ENCODE measurements at regions not wholly inside any gene's neighbourhood (a gene's known extent, or its start where the extent isn't known, plus 50 kb on each side); places are given as distances from the start of the nearest gene placed in this dataset.
"Not testable (repeated sequence)": the region's sequence is repeated elsewhere in the genome, so short reads cannot be mapped to it uniquely, and the experiment has no call there.

- DNase-seq, result no peak
These were observed 627.2 kb downstream of the UQCRFS1 start for GRCh38 chr19:28585796-28586195.

GRCh38 chr19:28583713-28584112, 629.2 kb downstream of the UQCRFS1 start:
- no peak for DNase-seq

- no peak for DNase-seq
These were observed 629.7 kb downstream of the UQCRFS1 start for GRCh38 chr19:28583242-28583641.

GRCh38 chr19:28582796-28583195, 630.2 kb downstream of the UQCRFS1 start:
- no peak for DNase-seq

- DNase-seq, result no peak
These were observed 630.6 kb downstream of the UQCRFS1 start for GRCh38 chr19:28582344-28582743.

- no peak for DNase-seq
These were observed 631.5 kb downstream of the UQCRFS1 start for GRCh38 chr19:28581468-28581770.

- no peak for DNase-seq
These were observed 634.0 kb downstream of the UQCRFS1 start for GRCh38 chr19:28578786-28579505.

- no peak for DNase-seq
These were observed 634.7 kb downstream of the UQCRFS1 start for GRCh38 chr19:28578208-28578607.

- no peak for DNase-seq
These were observed 635.3 kb downstream of the UQCRFS1 start for GRCh38 chr19:28577666-28578065.

GRCh38 chr19:28577233-28577632, 635.7 kb downstream of the UQCRFS1 start:
- DNase-seq, result no peak

- DNase-seq, result no peak
These were observed 637.1 kb downstream of the UQCRFS1 start for GRCh38 chr19:28575816-28576215.

- not testable (repeated sequence) for DNase-seq
These were observed 637.6 kb downstream of the UQCRFS1 start for GRCh38 chr19:28575312-28575711.

GRCh38 chr19:28574212-28574611, 638.7 kb downstream of the UQCRFS1 start:
- no peak for DNase-seq

GRCh38 chr19:28569132-28570131, 643.5 kb downstream of the UQCRFS1 start:
- no peak for DNase-seq

- no peak for DNase-seq
These were observed 645.1 kb downstream of the UQCRFS1 start for GRCh38 chr19:28567834-28568233.

- DNase-seq, result no peak
These were observed 648.7 kb downstream of the UQCRFS1 start for GRCh38 chr19:28563964-28564921.

- DNase-seq, result no peak
These were observed 652.2 kb downstream of the UQCRFS1 start for GRCh38 chr19:28560786-28561185.

- DNase-seq, result no peak
These were observed 654.2 kb downstream of the UQCRFS1 start for GRCh38 chr19:28558783-28559182.

GRCh38 chr19:28556371-28556770, 656.6 kb downstream of the UQCRFS1 start:
- DNase-seq, result no peak

GRCh38 chr19:28555317-28555716, 657.6 kb downstream of the UQCRFS1 start:
- no peak for DNase-seq

- DNase-seq, result no peak
These were observed 658.4 kb downstream of the UQCRFS1 start for GRCh38 chr19:28554321-28555091.

GRCh38 chr19:28553764-28554163, 659.2 kb downstream of the UQCRFS1 start:
- no peak for DNase-seq

Data from NCI-H2081 (cell line).